HEK293 (cell line): ENCODE measurements at regions not wholly inside any gene's neighbourhood (a gene's known extent, or its start where the extent isn't known, plus 50 kb on each side); places are given as distances from the start of the nearest gene placed in this dataset.

ENCODE experiments used
- CTCF ChIA-PET: fragments of 350-600 bp; formaldehyde crosslinking; extraction: SDS; loops from one replicate; lab custom pipeline; 2021; ENCODE audit warnings: antibody characterized with exemption; lab: Yijun Ruan, JAX
- POLR2A ChIA-PET: fragments of 300-600 bp; formaldehyde crosslinking; extraction: SDS; loops from one replicate; lab custom pipeline; 2020; ENCODE audit warnings: antibody characterized with exemption, inconsistent platforms; lab: Yijun Ruan, JAX
- H3K27ac ChIP-seq: fragments of 200-500 bp; sonication (Bioruptor generic); 2 replicates; pipeline ENCODE4 v1.5.1; 2014; ENCODE audit warnings: low read depth, low read length, control low read depth, inconsistent platforms; ENCODE audit errors: extremely low read depth
- H3K36me3 ChIP-seq, 2 experiments: fragments of 200-500 bp in 1 of 2; sonication (Bioruptor generic) in 1 of 2; 1 replicate in 1 of 2; 2 replicates in 1 of 2; pipeline ENCODE4 v1.5.1; 2014 to 2017; ENCODE audit warnings: inconsistent platforms in 2 of 2, low read length in 2 of 2; ENCODE audit not compliant: control insufficient read depth in 2 of 2, insufficient read depth in 1 of 2
- H3K4me1 ChIP-seq: fragments of 200-500 bp; sonication (Bioruptor generic); 2 replicates; pipeline ENCODE4 v1.5.1; 2014; ENCODE audit warnings: mild to moderate bottlenecking, low read length, inconsistent platforms; ENCODE audit not compliant: control insufficient read depth, insufficient read depth
- H3K4me3 ChIP-seq: 2 replicates; pipeline ENCODE4 v1.5.1; 2011; ENCODE audit warnings: low read depth, mild to moderate bottlenecking, control low read depth, low read length, moderate library complexity
- H3K9me3 ChIP-seq: fragments of 200-500 bp; sonication (Bioruptor generic); 2 replicates; pipeline ENCODE4 v1.5.1; 2014; ENCODE audit warnings: low read depth, low read length, inconsistent platforms; ENCODE audit not compliant: control insufficient read depth, insufficient read depth
- HIC1 ChIP-seq: fragments of 450-650 bp; formaldehyde crosslinking; IDR thresholded peaks from 2 replicates; pipeline ENCODE4 v1.5.1; 2016; ENCODE audit warnings: missing biosample characterization, missing genetic modification characterization
- IKZF3 ChIP-seq: fragments of 450-650 bp; IDR thresholded peaks from 2 replicates; pipeline ENCODE4 v1.5.0; 2018; ENCODE audit warnings: missing biosample characterization, mild to moderate bottlenecking, missing genetic modification characterization, moderate library complexity
- PRDM1 ChIP-seq: fragments of 450-650 bp; formaldehyde crosslinking; IDR thresholded peaks from 2 replicates; pipeline ENCODE4; 2016; ENCODE audit warnings: missing biosample characterization, missing genetic modification characterization
- REST ChIP-seq: fragments of 450-650 bp; formaldehyde crosslinking; IDR thresholded peaks from 2 replicates; pipeline ENCODE4 v1.5.1; 2016; ENCODE audit warnings: missing biosample characterization, missing genetic modification characterization
- SALL2 ChIP-seq: fragments of 450-650 bp; formaldehyde crosslinking; IDR thresholded peaks from 2 replicates; pipeline ENCODE4 v1.5.0; 2017; ENCODE audit warnings: missing biosample characterization, mild to moderate bottlenecking, missing genetic modification characterization, borderline replicate concordance
- SCRT1 ChIP-seq: fragments of 450-650 bp; formaldehyde crosslinking; IDR thresholded peaks from 2 replicates; pipeline ENCODE4 v1.5.1; 2016; ENCODE audit warnings: missing biosample characterization, missing genetic modification characterization, borderline replicate concordance
- ZBTB48 ChIP-seq: fragments of 450-650 bp; formaldehyde crosslinking; IDR thresholded peaks from 2 replicates; pipeline ENCODE4 v1.5.1; 2016; ENCODE audit warnings: missing biosample characterization, missing genetic modification characterization
- ZFP37 ChIP-seq: fragments of 450-650 bp; formaldehyde crosslinking; IDR thresholded peaks from 2 replicates; pipeline ENCODE4 v1.5.1; 2016; ENCODE audit warnings: missing biosample characterization, missing genetic modification characterization
- ZNF133 ChIP-seq: fragments of 450-650 bp; formaldehyde crosslinking; IDR thresholded peaks from 2 replicates; pipeline ENCODE4 v1.5.1; 2016; ENCODE audit warnings: missing biosample characterization, missing genetic modification characterization
- ZNF146 ChIP-seq: fragments of 450-650 bp; formaldehyde crosslinking; IDR thresholded peaks from 2 replicates; pipeline ENCODE4 v1.5.1; 2016; ENCODE audit warnings: missing biosample characterization, missing genetic modification characterization
- ZNF16 ChIP-seq: fragments of 450-650 bp; formaldehyde crosslinking; IDR thresholded peaks from 2 replicates; pipeline ENCODE4 v1.5.1; 2016; ENCODE audit warnings: low read depth, missing biosample characterization, missing genetic modification characterization
- ZNF19 ChIP-seq: fragments of 450-650 bp; formaldehyde crosslinking; IDR thresholded peaks from 2 replicates; pipeline ENCODE4; 2016; ENCODE audit warnings: missing biosample characterization, missing genetic modification characterization, low read depth
- ZNF211 ChIP-seq: fragments of 450-650 bp; formaldehyde crosslinking; IDR thresholded peaks from 2 replicates; pipeline ENCODE4 v1.5.1; 2016; ENCODE audit warnings: low read depth, missing biosample characterization, missing genetic modification characterization
- ZNF214 ChIP-seq: fragments of 450-650 bp; formaldehyde crosslinking; IDR thresholded peaks from 2 replicates; pipeline ENCODE4 v1.5.1; 2017; ENCODE audit warnings: missing biosample characterization, mild to moderate bottlenecking, missing genetic modification characterization, borderline replicate concordance
- ZNF221 ChIP-seq: fragments of 450-650 bp; formaldehyde crosslinking; IDR thresholded peaks from 2 replicates; pipeline ENCODE4 v1.5.1; 2017; ENCODE audit warnings: missing biosample characterization, missing genetic modification characterization, borderline replicate concordance
- ZNF398 ChIP-seq: fragments of 450-650 bp; formaldehyde crosslinking; IDR thresholded peaks from 2 replicates; pipeline ENCODE4 v1.5.1; 2017; ENCODE audit warnings: missing biosample characterization, missing genetic modification characterization
- ZNF416 ChIP-seq: fragments of 450-650 bp; formaldehyde crosslinking; IDR thresholded peaks from 2 replicates; pipeline ENCODE4 v1.5.1; 2016; ENCODE audit warnings: missing biosample characterization, missing genetic modification characterization
- ZNF501 ChIP-seq: fragments of 450-650 bp; formaldehyde crosslinking; IDR thresholded peaks from 2 replicates; pipeline ENCODE4 v1.5.1; 2016; ENCODE audit warnings: missing biosample characterization, missing genetic modification characterization
- ZNF555 ChIP-seq: fragments of 450-650 bp; formaldehyde crosslinking; conservative IDR thresholded peaks from 2 replicates; pipeline ENCODE4 v1.5.1; 2017; ENCODE audit warnings: missing biosample characterization, mild to moderate bottlenecking, missing genetic modification characterization, inconsistent platforms
- ZNF571 ChIP-seq: fragments of 450-650 bp; formaldehyde crosslinking; IDR thresholded peaks from 2 replicates; pipeline ENCODE4 v1.5.0; 2017; ENCODE audit warnings: missing biosample characterization, missing genetic modification characterization
- ZNF776 ChIP-seq: fragments of 450-650 bp; formaldehyde crosslinking; IDR thresholded peaks from 2 replicates; pipeline ENCODE4 v1.5.0; 2017; ENCODE audit warnings: missing biosample characterization, missing genetic modification characterization, borderline replicate concordance
- ZNF791 ChIP-seq: fragments of 450-650 bp; formaldehyde crosslinking; IDR thresholded peaks from 2 replicates; pipeline ENCODE4 v1.5.1; 2016; ENCODE audit warnings: missing biosample characterization, missing genetic modification characterization
- ZNF792 ChIP-seq: fragments of 450-650 bp; formaldehyde crosslinking; IDR thresholded peaks from 2 replicates; pipeline ENCODE4 v1.5.1; 2016; ENCODE audit warnings: missing biosample characterization, missing genetic modification characterization
- ZSCAN4 ChIP-seq: fragments of 450-650 bp; formaldehyde crosslinking; IDR thresholded peaks from 2 replicates; pipeline ENCODE4 v1.5.1; 2017; ENCODE audit warnings: missing biosample characterization, missing genetic modification characterization

GRCh38 chr6:140300331-140300730, 925.9 kb upstream of the CITED2 start:
- POLR2A ChIA-PET = no interaction called here
- no peak for TF ChIP-seq ZFP37 (tag by site-specific recombination)
- Histone ChIP-seq H3K9me3 (no peaks in the 10 kb centered on the region), H3K4me1 (no peaks in the 10 kb centered on the region), H3K27ac (no peak overlapping the region), H3K36me3 (no peaks in the 10 kb centered on the region), H3K4me3 (no peak overlapping the region)
- CTCF ChIA-PET = no interaction called here

GRCh38 chr6:140289186-140289585, 914.7 kb upstream of the CITED2 start:
- POLR2A ChIA-PET = no interaction called here
- Histone ChIP-seq H3K36me3 (no peaks in the 10 kb centered on the region), H3K4me3 (no peak overlapping the region), H3K4me1 (no peaks in the 10 kb centered on the region), H3K27ac (no peak overlapping the region), H3K9me3 (no peaks in the 10 kb centered on the region)
- CTCF ChIA-PET = no interaction called here
- TF ChIP-seq IKZF3 (tag by site-specific recombination) (no peak), SALL2 (tag by site-specific recombination) (no peak), ZNF133 (tag by site-specific recombination) (no peak), ZNF791 (no peak), ZNF211 (no peak), ZNF571 (tag by site-specific recombination) (no peak), ZNF398 (no peak), ZNF416 (tag by site-specific recombination) (no peak)

- no peaks in the 10 kb centered on the region for H3K9me3 ChIP-seq
- no peak overlapping the region for H3K4me3 ChIP-seq
- H3K27ac ChIP-seq = no peak overlapping the region
- no peaks in the 10 kb centered on the region for H3K4me1 ChIP-seq
- no peaks in the 10 kb centered on the region for H3K36me3 ChIP-seq
- ChIA-PET POLR2A (no interaction called here), CTCF (no interaction called here)
- no peak for TF ChIP-seq REST (tag by site-specific recombination)
- no peak for TF ChIP-seq ZNF776 (tag by site-specific recombination)
- no peak for TF ChIP-seq ZNF501
- TF ChIP-seq SCRT1 (tag by site-specific recombination) = no peak
- TF ChIP-seq ZNF19 (tag by site-specific recombination) = no peak
- TF ChIP-seq ZNF214 = no peak
- no peak for TF ChIP-seq ZNF221 (tag by site-specific recombination)
- TF ChIP-seq ZSCAN4 (tag by site-specific recombination) = no peak
- TF ChIP-seq HIC1 (tag by site-specific recombination) = no peak
- TF ChIP-seq PRDM1 = no peak
- no peak for TF ChIP-seq ZNF146 (tag by site-specific recombination)
- TF ChIP-seq ZNF792 (tag by site-specific recombination) = no peak
- no peak for TF ChIP-seq ZBTB48
- no peak for TF ChIP-seq ZNF555 (tag by site-specific recombination)
- no peak for TF ChIP-seq ZNF16 (tag by site-specific recombination)
Observed at GRCh38 chr6:140285998-140286690, 911.7 kb upstream of the CITED2 start.
